Epithelial cell of prostate (primary cell): ENCODE measurements at regions not wholly inside any gene's neighbourhood (a gene's known extent, or its start where the extent isn't known, plus 50 kb on each side); places are given as distances from the start of the nearest gene placed in this dataset.
A peak's percentile ranks its signal among the peaks of the same experiment; 100 is the strongest.

Experiments used
- DNase-seq: peaks from one replicate; pipeline ENCODE4 v3.0.0-alpha.2; 2011; ENCODE audit warnings: low read depth, low spot score
- H3K27ac ChIP-seq: fragments of 450-650 bp; 2 replicates; pipeline ENCODE4 v1.5.1; 2017; ENCODE audit warnings: mild to moderate bottlenecking

- DNase-seq, result no peak
Measured at GRCh38 chr9:118449554-118449953, 745.4 kb downstream of the TLR4 start.

GRCh38 chr9:118455259-118455658 is 751.1 kb downstream of the TLR4 start:
- H3K27ac ChIP-seq, result no peak overlapping the region
- DNase-seq, result no peak

More at GRCh38 chr9:118449554-118449953, 745.4 kb downstream of the TLR4 start:
- H3K27ac ChIP-seq, result no peak overlapping the region

DNA sequence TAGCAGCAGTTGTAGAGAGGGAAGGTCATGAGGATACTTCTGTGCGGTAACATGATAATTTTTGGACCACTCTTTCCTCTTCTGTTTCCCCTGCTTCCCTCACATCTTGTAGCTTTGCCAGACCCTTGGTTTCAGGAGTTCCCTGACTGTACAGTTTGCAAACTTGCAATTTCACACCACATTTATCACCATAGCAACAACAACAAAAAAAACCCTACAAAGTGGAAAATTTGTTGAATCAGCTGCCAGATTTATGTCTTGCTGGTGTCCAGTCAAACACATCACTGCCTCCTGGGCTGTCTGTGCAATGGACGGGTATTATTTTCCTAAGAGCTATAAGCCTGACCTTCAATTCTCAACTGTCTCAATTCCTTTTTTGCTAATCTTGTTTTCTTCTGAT is 751.6 kb downstream of the TLR4 start:
- no peak for DNase-seq
- no peak overlapping the region for H3K27ac ChIP-seq

- no peak for DNase-seq
- H3K27ac ChIP-seq, result no peak overlapping the region
Measured at GRCh38 chr9:118457171-118458000, 753.2 kb downstream of the TLR4 start.

- no peak overlapping the region for H3K27ac ChIP-seq
- DNase-seq, result no peak
Measured at GRCh38 chr9:118459913-118460312, 755.7 kb downstream of the TLR4 start.

DNA sequence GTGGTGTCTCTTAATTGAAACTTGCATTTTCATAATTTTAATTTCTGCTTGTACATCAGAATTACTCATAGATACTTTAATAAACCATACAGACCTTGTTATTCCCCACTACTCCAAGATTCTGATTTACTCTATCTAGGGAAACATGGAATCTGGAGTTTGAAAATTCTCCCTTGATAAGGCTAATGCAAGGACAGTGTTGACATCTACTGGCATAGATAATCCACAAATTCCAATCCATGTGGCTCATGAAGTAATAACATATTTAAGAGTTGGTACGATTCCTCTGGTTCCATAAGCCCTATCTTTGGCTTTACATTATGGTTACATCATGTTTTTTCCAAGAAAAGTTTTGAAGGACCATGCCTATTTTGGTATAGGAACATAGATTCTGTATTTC is 759.2 kb downstream of the TLR4 start:
- no peak overlapping the region for H3K27ac ChIP-seq

DNA sequence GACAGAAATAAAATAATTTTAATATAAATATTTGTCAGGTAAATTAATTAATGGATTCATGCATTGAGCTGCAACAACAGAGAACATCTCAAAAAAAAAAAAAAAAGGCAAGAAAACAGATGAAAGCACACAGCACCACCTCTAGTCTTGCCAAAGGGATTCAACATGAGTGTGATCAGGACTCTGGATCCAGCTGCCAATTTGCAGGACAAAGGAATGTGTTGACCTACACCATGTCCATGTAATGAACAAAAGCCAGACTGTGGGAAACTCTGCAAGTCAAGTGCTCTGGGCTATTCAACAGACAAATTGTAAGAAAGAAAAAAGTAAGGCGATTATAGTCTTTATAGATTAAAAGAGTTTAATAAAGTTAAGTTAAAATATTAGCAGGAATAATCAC is 769.3 kb downstream of the TLR4 start:
- DNase-seq, result no peak
- no peak overlapping the region for H3K27ac ChIP-seq

More for the DNA sequence above, 759.2 kb downstream of the TLR4 start:
- no peak for DNase-seq

- no peak for DNase-seq
- H3K27ac ChIP-seq, result no peak overlapping the region
Measured at GRCh38 chr9:118478752-118479151, 774.5 kb downstream of the TLR4 start.

GRCh38 chr9:118482306-118482705 is 778.1 kb downstream of the TLR4 start:
- no peak overlapping the region for H3K27ac ChIP-seq
- DNase-seq, result no peak

DNA sequence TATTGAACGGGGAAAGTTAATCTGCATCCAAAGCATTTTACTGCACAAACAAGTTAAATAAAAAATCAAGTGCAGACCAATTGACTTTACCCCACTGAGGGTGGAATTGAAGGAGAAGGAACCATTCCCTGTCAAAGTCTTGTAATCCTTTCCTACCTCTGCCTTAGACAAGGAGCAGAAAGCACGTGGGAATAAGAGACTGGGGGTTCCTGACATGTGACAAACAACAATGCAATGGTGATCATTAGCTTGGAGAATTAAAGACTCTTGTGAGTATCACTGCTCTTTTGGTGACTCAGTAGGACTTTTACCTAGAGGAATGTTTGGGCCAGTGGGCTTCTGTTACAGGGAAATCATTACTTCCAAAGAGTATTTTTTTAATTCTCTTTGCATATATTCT is 779.5 kb downstream of the TLR4 start:
- DNase-seq, result no peak
- H3K27ac ChIP-seq, result no peak overlapping the region

DNA sequence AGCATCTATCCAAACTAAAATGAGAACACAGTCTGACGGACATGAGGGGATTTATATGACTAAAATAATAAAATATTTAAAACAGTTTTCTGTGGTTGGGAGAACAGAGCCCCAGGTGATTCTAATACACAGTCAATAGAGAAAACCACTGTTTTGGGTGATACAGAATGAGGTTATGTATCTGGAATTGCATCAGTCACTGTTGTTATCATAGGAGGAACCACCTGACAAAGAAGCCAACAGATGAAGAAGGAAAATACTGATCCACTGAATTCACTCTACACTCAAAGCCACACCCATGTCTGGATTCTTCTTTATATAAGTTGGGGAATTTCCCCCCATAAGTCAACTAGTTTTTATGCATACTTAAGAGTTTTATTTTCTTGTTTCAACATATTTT is 799.0 kb downstream of the TLR4 start:
- H3K27ac ChIP-seq, result no peak overlapping the region
- peak; percentile 29 for DNase-seq

DNA sequence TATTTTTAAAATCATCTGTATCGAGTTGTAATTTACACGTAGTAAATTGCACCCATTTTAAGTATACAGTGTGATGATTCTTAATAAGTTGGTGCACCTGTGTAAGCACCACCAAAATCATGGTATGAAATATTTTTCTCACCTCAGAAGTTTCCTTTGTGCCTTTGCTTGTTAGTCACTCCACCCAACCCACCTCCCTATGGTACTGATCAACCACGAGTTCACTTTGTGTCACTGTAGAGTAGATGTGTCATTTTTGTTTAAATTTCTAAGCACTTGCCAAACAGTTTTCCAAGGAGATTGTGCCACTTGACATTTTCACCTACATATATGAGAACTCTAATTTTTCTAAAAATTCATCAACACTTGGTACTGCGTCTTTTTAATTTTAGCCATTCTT is 806.5 kb downstream of the TLR4 start:
- no peak overlapping the region for H3K27ac ChIP-seq
- DNase-seq, result no peak

GRCh38 chr9:118515947-118516346 is 811.7 kb downstream of the TLR4 start:
- DNase-seq, result no peak
- H3K27ac ChIP-seq, result no peak overlapping the region

- no peak overlapping the region for H3K27ac ChIP-seq
- no peak for DNase-seq
Measured at GRCh38 chr9:118521261-118521660, 817.1 kb downstream of the TLR4 start.

- no peak overlapping the region for H3K27ac ChIP-seq
- no peak for DNase-seq
Measured at GRCh38 chr9:118522093-118523028, 818.2 kb downstream of the TLR4 start.

DNA sequence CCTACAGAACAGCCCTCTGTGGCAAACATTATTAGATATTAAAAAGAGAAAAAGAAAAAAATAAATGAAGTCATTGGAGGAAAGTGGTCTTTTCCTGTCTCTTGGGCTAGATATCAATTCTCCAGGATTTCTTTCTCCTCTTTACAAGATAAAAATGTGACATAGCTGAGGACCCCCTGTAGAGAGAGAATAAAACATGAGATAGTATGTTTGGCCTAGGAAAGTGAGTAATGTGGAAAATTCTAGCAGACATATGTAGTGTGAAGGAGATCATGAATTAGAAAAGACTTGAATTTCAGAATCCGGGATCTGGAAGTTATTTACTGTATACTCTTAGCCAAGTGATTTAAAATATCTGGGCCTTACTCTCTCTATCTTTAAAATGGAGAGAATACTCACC is 823.1 kb downstream of the TLR4 start:
- DNase-seq, result no peak
- H3K27ac ChIP-seq, result no peak overlapping the region

- DNase-seq, result no peak
- H3K27ac ChIP-seq, result no peak overlapping the region
Measured at GRCh38 chr9:118529210-118529609, 825.0 kb downstream of the TLR4 start.

DNA sequence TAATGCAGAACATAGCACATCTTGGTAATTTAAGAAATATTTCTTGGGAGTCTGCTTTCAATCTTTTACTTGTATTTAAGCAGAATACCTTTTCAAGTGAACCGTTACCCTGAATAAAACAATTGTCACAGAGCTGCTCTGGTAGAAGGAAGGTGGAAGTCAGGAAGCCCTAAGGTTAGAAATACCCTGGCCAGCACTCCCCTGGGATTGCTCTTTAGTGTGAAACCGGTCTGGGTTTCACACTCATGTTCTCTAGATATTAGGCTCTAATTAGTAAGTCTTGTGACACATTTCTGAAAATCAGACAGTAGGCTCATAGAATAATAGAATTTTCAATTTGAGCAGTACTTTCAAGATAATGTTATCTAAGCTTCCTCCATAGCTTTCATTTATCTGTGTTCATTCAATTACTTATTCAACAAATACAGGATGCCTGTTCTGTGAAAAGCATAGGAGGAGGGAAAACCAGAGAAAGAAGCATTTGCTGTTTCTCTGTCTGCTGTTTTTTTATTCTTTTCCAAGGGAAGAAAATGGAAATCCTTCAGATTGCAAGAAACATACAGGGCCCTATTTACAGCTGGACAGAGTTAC is 825.5 kb downstream of the TLR4 start:
- no peak for DNase-seq

DNA sequence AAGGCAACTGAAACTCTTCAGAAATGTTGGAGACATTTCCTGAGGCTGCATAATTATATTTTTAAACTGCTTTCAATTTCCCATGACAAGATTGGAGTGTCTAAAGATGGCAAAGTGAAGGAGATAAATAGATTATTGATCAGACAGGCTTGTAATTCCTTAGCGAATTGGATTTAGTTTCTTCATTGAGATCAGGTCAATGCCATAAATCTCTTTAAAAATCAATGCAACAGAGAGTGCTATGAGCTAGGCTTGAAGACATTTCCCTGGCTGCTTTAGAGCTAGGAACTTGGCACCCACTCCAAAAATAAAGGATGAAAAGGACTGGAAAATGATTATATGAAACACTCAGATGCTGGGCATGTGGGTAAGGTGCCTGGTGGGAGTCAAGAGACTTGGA is 828.4 kb downstream of the TLR4 start:
- H3K27ac ChIP-seq, result no peak overlapping the region
- no peak for DNase-seq

More for the DNA sequence above, 825.5 kb downstream of the TLR4 start:
- no peak overlapping the region for H3K27ac ChIP-seq

DNA sequence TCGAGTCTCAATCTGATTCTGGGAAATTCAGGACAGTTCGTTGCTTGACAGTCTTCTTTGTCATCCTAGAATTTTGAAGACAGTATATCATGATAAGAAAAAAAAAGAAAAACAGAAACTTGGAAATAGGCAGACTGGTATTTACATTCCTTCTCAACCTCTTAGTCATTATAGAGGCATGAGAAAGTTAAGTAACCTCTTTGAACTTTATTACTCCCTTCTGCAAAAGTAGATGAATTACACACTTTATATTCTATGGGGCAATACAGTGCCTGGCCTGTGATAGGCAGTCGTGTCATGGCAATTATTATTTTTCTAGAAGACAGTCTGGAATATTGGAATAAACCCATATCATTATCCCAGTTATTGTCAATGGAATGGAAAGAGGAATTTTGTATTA is 828.9 kb downstream of the TLR4 start:
- peak; percentile 18 for DNase-seq
- no peak overlapping the region for H3K27ac ChIP-seq

GRCh38 chr9:118533850-118534249 is 829.6 kb downstream of the TLR4 start:
- DNase-seq, result no peak
- H3K27ac ChIP-seq, result no peak overlapping the region
